ENCODE measurements at regions not wholly inside any gene's neighbourhood (a gene's known extent, or its start where the extent isn't known, plus 50 kb on each side); places are given as distances from the start of the nearest gene placed in this dataset.

- no peak for DNase-seq (ENCODE audit: low spot score)
- Histone ChIP-seq H3K4me2 (ENCODE audit: low read length) (no peak overlapping the region), H3K9me3 (ENCODE audit: low read length) (no peaks in the 10 kb centered on the region), H2AFZ (ENCODE audit: low read length) (no peak overlapping the region), H3K4me3 (ENCODE audit: low read depth, low read length, poor library complexity, severe bottlenecking) (no peak overlapping the region), H3K36me3 (ENCODE audit: insufficient read depth, low read length) (no peaks in the 10 kb centered on the region), H3K4me1 (ENCODE audit: insufficient read depth, low read length, poor library complexity, severe bottlenecking) (no peaks in the 10 kb centered on the region), H3K9me2 (ENCODE audit: insufficient read depth, low read length) (no peaks in the 10 kb centered on the region), H3K27ac (ENCODE audit: low read depth, low read length, poor library complexity, severe bottlenecking) (no peak overlapping the region), H4K20me1 (ENCODE audit: insufficient read depth, low read length) (no peaks in the 10 kb centered on the region), H3K79me2 (ENCODE audit: insufficient read depth, low read depth, low read length) (no peaks in the 10 kb centered on the region)
- intact Hi-C loops (cut with micrococcal nuclease; ENCODE audit: unreplicated experiment): no loop called here
- POLR2A ChIA-PET: no interaction called here
- CTCF ChIA-PET (ENCODE audit: unreplicated experiment): no interaction called here
- no TSS peak for BruUV-seq (replicated peaks)
- TF ChIP-seq CTCF (conservative IDR thresholded peaks at IDR 0.05; ENCODE audit: low read length) (no peak), EZH2phosphoT487 (IDR thresholded peaks at IDR 0.05; ENCODE audit: borderline replicate concordance, low read depth, low read length) (no peak)
These were observed 1050.1 kb downstream of the PLA2G4A start for GRCh38 chr1:187878883-187879282.

GRCh38 chr1:187883356-187883755, 1054.6 kb downstream of the PLA2G4A start:
- no peaks in the 10 kb centered on the region for H3K9me3 ChIP-seq (ENCODE audit: low read length)
- ChIA-PET POLR2A (no interaction called here), CTCF (ENCODE audit: unreplicated experiment) (no interaction called here)
- no peak overlapping the region for H3K27ac ChIP-seq (ENCODE audit: low read depth, low read length, poor library complexity, severe bottlenecking)
- H3K4me1 ChIP-seq (ENCODE audit: insufficient read depth, low read length, poor library complexity, severe bottlenecking): no peaks in the 10 kb centered on the region
- H3K36me3 ChIP-seq (ENCODE audit: insufficient read depth, low read length): no peaks in the 10 kb centered on the region
- no peaks in the 10 kb centered on the region for H4K20me1 ChIP-seq (ENCODE audit: insufficient read depth, low read length)
- no peaks in the 10 kb centered on the region for H3K9me2 ChIP-seq (ENCODE audit: insufficient read depth, low read length)
- BruUV-seq (replicated peaks): no TSS peak
- H2AFZ ChIP-seq (ENCODE audit: low read length): no peak overlapping the region
- TF ChIP-seq EZH2phosphoT487 (IDR thresholded peaks at IDR 0.05; ENCODE audit: borderline replicate concordance, low read depth, low read length) (no peak), CTCF (conservative IDR thresholded peaks at IDR 0.05; ENCODE audit: low read length) (no peak)
- DNase-seq (ENCODE audit: low spot score): no peak
- H3K4me3 ChIP-seq (ENCODE audit: low read depth, low read length, poor library complexity, severe bottlenecking): no peak overlapping the region
- H3K79me2 ChIP-seq (ENCODE audit: insufficient read depth, low read depth, low read length): no peaks in the 10 kb centered on the region
- intact Hi-C loops (cut with micrococcal nuclease; ENCODE audit: unreplicated experiment): no loop called here
- no peak overlapping the region for H3K4me2 ChIP-seq (ENCODE audit: low read length)

GRCh38 chr1:187891993-187892682, 1063.4 kb downstream of the PLA2G4A start:
- DNase-seq (ENCODE audit: low spot score): no peak
- no peaks in the 10 kb centered on the region for H3K9me2 ChIP-seq (ENCODE audit: insufficient read depth, low read length)
- ChIA-PET POLR2A (interaction anchor here (0.5 kb wide), 1 partner anchor 78 kb away, joined by 5 read pairs; no protein-coding TSS in a partner anchor), CTCF (ENCODE audit: unreplicated experiment) (no interaction called here)
- H3K9me3 ChIP-seq (ENCODE audit: low read length): no peaks in the 10 kb centered on the region
- intact Hi-C loops (cut with micrococcal nuclease; ENCODE audit: unreplicated experiment): no loop called here
- BruUV-seq (replicated peaks): no TSS peak
- no peak overlapping the region for H3K4me2 ChIP-seq (ENCODE audit: low read length)
- H3K4me1 ChIP-seq (ENCODE audit: insufficient read depth, low read length, poor library complexity, severe bottlenecking): no peaks in the 10 kb centered on the region
- no peak overlapping the region for H3K4me3 ChIP-seq (ENCODE audit: low read depth, low read length, poor library complexity, severe bottlenecking)
- no peak overlapping the region for H2AFZ ChIP-seq (ENCODE audit: low read length)
- H3K27ac ChIP-seq (ENCODE audit: low read depth, low read length, poor library complexity, severe bottlenecking): no peak overlapping the region
- no peak for TF ChIP-seq CTCF (conservative IDR thresholded peaks at IDR 0.05; ENCODE audit: low read length)
- TF ChIP-seq EZH2phosphoT487 (IDR thresholded peaks at IDR 0.05; ENCODE audit: borderline replicate concordance, low read depth, low read length): no peak
- no peaks in the 10 kb centered on the region for H4K20me1 ChIP-seq (ENCODE audit: insufficient read depth, low read length)
- no peaks in the 10 kb centered on the region for H3K79me2 ChIP-seq (ENCODE audit: insufficient read depth, low read depth, low read length)
- H3K36me3 ChIP-seq (ENCODE audit: insufficient read depth, low read length): no peaks in the 10 kb centered on the region

Data from OCI-LY7 (cell line).